WI38 (cell line): ENCODE measurements at regions not wholly inside any gene's neighbourhood (a gene's known extent, or its start where the extent isn't known, plus 50 kb on each side); places are given as distances from the start of the nearest gene placed in this dataset.
"Not testable (repeated sequence)": the region's sequence is repeated elsewhere in the genome, so short reads cannot be mapped to it uniquely, and the experiment has no call there.

Source experiments
- H3K4me3 ChIP-seq: 2 replicates; pipeline ENCODE4 v1.5.1; 2011; ENCODE audit warnings: low read depth, mild to moderate bottlenecking, control low read depth, low read length
- TF ChIP-seq, protein P1 (sequence below): IDR thresholded peaks from 2 replicates; pipeline ENCODE4 v1.5.1; 2012; ENCODE audit warnings: low read depth, mild to moderate bottlenecking, control low read depth, low read length

DNA sequence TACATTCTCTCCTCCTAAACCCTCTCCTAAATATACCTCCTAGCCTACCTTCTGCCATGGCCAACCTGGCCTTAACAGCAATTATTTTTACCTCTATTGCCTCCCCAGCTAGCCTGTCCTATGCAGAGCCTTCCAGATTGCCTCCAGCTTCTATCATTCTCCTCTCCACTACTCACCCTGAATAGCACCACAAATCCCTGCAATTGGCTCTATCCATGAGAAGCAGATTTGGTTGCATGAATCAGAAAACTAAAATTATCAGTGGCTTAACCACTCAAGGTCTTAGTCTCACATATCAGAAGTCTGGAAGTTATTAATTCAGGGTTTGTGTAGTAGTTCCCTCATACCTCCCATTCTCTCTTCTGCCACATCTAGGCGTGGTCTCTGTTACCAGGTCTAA lies 120.3 kb upstream of the CACUL1 start:
- no peak overlapping the region for H3K4me3 ChIP-seq
- TF ChIP-seq, protein P1, sequence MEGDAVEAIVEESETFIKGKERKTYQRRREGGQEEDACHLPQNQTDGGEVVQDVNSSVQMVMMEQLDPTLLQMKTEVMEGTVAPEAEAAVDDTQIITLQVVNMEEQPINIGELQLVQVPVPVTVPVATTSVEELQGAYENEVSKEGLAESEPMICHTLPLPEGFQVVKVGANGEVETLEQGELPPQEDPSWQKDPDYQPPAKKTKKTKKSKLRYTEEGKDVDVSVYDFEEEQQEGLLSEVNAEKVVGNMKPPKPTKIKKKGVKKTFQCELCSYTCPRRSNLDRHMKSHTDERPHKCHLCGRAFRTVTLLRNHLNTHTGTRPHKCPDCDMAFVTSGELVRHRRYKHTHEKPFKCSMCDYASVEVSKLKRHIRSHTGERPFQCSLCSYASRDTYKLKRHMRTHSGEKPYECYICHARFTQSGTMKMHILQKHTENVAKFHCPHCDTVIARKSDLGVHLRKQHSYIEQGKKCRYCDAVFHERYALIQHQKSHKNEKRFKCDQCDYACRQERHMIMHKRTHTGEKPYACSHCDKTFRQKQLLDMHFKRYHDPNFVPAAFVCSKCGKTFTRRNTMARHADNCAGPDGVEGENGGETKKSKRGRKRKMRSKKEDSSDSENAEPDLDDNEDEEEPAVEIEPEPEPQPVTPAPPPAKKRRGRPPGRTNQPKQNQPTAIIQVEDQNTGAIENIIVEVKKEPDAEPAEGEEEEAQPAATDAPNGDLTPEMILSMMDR: no peak

DNA sequence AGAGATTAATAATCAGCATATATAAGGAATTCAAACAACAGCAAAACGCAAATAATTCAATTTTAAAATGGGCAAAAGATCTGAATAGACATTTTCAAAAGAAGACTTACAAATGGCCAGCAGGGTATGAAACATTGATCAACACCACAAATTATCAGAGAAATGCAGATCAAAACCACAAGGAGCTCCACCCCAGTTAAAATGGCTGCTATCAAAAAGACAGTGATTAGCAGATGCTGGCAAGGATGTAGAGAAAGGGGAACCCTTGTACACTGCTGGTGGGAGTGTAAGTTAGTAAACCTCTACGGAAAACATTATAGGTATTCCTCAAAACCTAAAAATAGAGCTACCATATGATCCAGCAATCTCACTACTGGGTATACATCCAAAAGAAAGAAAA lies 128.0 kb upstream of the CACUL1 start:
- H3K4me3 ChIP-seq: no peak overlapping the region
- TF ChIP-seq, protein P1: no peak

DNA sequence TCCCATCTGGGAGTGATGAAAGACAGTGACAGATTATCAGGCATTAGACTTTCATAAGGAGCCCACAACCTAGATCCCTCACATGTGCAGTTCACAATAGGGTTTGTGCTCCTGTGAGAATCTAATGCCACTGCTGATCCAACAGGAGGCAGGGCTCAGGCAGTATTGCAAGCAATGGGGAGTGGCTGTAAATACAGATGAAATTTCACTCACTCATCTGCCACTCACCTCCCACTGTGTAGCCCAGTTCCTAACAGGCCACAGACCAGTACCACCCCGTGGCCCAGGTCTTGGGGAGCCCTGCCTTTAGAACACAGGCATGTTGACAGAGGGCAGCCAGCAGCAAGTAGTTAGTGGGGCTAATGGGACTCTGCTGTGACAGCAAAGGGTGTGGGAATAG lies 137.3 kb upstream of the NANOS1 start:
- TF ChIP-seq, protein P1: no peak
- H3K4me3 ChIP-seq: no peak overlapping the region

DNA sequence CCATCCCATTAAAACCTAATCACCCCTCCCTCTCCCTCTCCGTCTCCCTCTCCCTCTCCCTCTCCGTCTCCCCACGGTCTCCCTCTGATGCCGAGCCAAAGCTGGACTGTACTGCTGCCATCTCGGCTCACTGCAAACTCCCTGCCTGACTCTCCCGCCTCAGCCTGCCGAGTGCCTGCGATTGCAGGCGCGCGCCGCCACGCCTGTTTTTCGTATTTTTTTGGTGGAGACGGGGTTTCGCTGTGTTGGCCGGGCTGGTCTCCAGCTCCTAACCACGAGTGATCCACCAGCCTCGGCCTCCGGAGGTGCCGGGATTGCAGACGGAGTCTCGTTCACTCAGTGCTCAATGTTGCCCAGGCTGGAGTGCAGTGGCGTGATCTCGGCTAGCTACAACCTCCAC lies 134.6 kb upstream of the NANOS1 start:
- not testable (repeated sequence) for H3K4me3 ChIP-seq

DNA sequence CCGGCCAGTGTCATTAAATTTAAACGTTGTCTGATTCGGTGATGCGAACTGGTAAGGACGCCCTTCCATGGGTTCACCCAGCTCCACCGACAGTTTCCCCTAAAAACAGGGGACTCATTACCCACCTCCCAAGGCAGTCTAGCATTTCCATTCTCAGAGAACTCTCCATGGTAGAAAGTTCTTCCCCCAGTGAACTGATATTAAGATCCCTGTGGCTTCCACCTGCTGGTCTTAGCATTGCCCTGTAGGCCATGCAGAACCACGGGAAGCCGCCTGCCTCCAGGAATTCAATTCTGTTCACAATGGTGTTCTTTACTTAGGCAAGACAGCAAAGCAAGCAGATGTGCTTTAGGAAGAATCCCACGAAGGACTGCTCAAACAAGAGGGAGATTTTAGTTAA lies 128.9 kb upstream of the NANOS1 start:
- TF ChIP-seq, protein P1: no peak
- no peak overlapping the region for H3K4me3 ChIP-seq

DNA sequence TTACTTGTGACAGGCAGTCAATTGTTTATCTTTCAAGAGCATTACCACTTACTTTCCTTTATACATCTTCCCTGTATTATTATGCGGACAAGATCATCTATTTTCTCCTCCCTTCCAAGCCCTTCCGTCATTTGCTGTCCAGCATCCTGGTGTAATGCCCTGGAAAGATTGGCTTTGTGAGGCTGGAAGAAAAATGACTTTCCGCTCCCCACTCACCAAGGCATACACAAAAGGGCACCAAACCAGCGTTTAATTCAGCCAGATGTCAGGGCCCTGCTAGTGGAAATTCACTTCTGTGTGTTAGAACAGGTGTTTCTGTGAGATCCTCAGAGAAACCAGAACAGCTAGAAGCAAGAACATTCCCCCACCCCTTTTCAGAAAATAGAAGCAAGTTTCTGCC lies 128.1 kb upstream of the NANOS1 start:
- TF ChIP-seq, protein P1: no peak
- H3K4me3 ChIP-seq: no peak overlapping the region

DNA sequence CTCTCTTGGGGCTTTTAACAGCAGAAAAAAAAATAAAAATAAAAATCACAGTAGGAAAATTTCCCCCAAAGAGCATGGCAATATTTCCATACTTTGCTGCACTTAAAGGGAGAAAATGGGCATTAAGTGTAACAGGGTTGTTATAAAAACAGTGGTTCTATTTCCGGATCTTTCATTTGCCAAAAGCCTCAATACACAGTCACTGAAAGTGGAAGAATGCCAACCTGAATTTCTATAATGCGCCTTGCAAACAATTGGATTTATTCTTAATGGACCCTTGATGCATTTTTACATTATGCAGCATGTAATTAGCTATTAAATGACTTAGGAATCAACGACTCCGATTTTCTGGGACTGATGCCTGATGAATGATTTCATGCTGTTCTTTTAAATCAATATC lies 127.6 kb upstream of the NANOS1 start:
- TF ChIP-seq, protein P1: no peak
- no peak overlapping the region for H3K4me3 ChIP-seq

DNA sequence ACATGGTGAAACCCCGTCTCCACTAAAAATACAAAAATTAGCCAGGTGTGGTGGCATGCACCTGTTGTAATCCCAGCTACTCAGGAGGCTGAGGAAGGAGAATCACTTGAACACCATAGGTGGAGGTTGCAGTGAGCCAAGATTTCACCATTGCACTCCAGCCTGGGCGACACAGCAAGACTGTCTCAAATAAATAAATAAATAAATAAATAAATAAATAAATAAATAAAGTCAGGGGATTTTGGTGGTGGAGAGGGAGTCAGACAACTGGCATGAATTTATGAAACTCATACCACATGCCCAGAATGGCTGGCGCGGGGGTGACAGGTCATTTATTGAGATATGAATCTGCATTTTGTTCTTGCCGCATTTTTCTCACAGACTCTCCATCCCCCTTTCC lies 126.9 kb upstream of the NANOS1 start:
- not testable (repeated sequence) for H3K4me3 ChIP-seq

DNA sequence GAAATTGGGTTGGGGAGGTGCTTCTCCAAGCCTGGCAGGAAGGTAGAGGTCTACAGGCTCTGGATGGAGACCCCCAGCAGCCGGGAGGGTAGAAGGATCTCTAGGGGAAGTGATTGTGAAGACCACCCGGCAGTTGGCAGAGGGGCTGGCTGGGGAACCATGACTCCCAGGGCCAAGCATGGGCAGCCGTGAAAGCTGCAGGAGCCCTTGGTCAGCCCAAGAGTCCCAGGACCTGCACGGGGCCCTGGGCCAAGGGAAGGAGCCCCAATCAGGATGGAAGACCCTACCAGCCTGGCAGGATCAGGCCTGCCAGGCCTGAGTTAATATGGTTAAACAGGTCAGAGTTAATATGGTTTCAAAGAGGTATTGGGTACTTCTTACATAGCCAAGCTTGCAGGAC lies 126.3 kb upstream of the NANOS1 start:
- TF ChIP-seq, protein P1: no peak
- no peak overlapping the region for H3K4me3 ChIP-seq
